ENCODE measurements at regions not wholly inside any gene's neighbourhood (a gene's known extent, or its start where the extent isn't known, plus 50 kb on each side); places are given as distances from the start of the nearest gene placed in this dataset.
A peak's percentile ranks its signal among the peaks of the same experiment; 100 is the strongest.
"Not testable (repeated sequence)": the region's sequence is repeated elsewhere in the genome, so short reads cannot be mapped to it uniquely, and the experiment has no call there.

DNA sequence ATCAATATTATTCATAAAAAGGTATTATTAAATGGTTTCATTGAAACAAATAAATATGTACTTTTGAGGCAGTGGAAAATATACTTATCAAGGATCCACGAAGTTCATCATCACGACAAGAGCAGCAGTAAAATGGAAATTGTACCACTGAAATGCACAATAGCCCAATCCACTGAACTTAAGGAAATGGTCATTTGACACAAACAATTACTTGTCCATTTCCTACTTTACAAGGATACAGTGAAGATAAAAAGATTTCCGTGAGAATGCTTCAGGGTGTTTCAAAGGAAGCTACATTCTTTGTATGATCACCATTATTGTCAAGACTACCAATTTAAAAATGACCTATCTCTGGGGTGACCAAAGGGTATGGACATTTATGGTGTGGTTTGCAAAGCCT, 210.3 kb downstream of the SYK start:
- peaks cover 27% of the 10 kb centered on the region for H3K36me3 Mint-ChIP-seq (ENCODE audit: low read depth)

DNA sequence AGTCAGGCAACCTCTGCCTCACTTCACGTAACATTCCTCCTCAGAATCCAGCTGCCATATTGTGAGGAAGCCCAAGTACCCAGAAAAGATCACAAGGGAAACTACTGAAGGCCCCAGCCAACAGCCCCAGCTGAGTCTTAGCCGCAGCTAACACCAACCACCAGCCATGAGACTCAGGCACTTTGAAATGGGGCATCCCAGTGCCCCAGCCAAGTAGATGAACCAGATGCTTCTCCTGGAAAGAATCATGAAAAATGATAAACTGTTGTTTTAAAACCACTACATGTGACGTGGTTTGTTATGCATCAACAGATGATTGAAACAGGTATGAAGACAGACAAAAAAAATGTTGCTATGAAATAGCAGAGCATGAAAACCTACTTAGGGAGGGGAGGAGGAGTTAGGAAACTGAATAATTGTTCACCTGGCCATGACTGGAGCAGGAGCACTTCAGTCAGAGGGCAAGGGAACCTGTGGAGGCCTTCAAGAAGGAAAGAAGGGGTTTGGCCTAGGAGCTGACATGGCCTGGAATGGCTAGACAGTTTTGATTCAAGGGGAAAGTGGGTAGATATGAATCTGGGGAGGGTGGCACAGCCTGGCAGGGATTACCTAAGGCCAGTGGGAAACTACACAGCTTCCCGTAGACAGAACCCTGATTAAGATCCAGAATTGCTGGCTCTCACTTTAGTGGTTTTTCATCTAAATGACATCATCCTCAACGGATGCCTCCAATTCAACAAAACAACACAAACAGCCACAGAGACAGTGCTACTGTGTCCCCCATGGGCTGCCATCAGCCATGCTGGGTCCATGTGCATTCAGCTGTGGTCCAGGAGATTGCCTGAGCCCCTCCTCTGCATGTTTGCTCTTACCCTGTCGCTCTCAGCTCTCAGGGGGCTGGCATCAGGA, 211.6 kb downstream of the SYK start:
- peaks cover 29% of the 10 kb centered on the region for H3K9me3 Mint-ChIP-seq
- H3K4me1 Mint-ChIP-seq (ENCODE audit: low read depth) = peaks cover 17% of the 10 kb centered on the region
- intact Hi-C loops (cut with micrococcal nuclease) = no loop called here
- peaks cover 38% of the 10 kb centered on the region for H3K36me3 Mint-ChIP-seq (ENCODE audit: low read depth)
- peak overlapping the region; percentile 58 for H3K27ac Mint-ChIP-seq
- H3K4me3 Mint-ChIP-seq (ENCODE audit: low read depth) = no peak overlapping the region
- H3K27me3 Mint-ChIP-seq (ENCODE audit: low read depth) = no peaks in the 10 kb centered on the region
- no peak for DNase-seq (ENCODE audit: low spot score)

More for the DNA sequence above, 210.3 kb downstream of the SYK start:
- Mint-ChIP-seq H3K9me3 (peaks cover 20% of the 10 kb centered on the region), H3K4me3 (ENCODE audit: low read depth) (no peak overlapping the region), H3K27ac (no peak overlapping the region), H3K27me3 (ENCODE audit: low read depth) (no peaks in the 10 kb centered on the region), H3K4me1 (ENCODE audit: low read depth) (peaks cover 12% of the 10 kb centered on the region)
- intact Hi-C loops (cut with micrococcal nuclease) = no loop called here
- DNase-seq (ENCODE audit: low spot score) = no peak

DNA sequence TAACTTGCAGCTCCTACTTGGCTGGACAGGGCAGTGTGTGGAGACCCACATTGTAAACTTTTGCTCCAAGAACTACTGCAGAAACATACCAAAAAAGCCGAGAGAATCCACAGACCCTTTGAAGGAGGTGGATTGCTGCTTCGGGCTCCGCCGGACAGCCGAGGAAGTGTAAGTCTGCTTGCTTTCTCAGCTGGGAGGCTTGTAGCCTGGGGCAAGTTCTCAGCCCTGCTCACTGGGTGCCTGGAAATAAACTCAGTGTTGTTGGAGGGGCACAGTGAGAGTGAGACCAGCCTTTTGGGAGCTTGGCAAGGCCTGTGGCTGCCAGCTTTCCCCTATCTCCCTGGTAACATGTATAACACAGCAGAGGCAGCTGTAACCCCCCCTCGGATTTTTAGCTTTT, 215.6 kb downstream of the SYK start:
- Mint-ChIP-seq H3K9me3 (peaks cover 66% of the 10 kb centered on the region), H3K36me3 (ENCODE audit: low read depth) (peaks cover 72% of the 10 kb centered on the region), H3K27ac (no peak overlapping the region), H3K27me3 (ENCODE audit: low read depth) (no peaks in the 10 kb centered on the region), H3K4me3 (ENCODE audit: low read depth) (no peak overlapping the region), H3K4me1 (ENCODE audit: low read depth) (peaks cover 40% of the 10 kb centered on the region)
- no peak for DNase-seq (ENCODE audit: low spot score)
- intact Hi-C loops (cut with micrococcal nuclease) = no loop called here

DNA sequence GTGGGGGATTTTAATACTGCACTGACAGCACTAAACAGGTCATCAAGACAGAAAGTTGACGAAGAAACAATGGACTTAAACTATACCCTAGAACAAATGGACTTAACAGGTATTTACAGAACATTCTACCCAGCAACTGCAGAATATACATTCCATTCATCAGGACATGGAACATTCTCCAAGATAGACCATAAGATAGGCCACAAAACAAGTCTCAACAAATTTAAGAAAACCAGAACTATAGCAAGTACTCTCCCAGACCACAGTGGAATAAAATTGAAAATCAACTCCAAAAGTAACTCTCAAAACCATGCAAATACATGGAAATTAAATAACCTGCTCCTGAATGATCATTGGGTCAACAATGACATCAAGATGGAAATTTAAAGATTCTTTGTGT, 218.3 kb downstream of the SYK start:
- H3K36me3 Mint-ChIP-seq (ENCODE audit: low read depth) = peaks cover 63% of the 10 kb centered on the region

DNA sequence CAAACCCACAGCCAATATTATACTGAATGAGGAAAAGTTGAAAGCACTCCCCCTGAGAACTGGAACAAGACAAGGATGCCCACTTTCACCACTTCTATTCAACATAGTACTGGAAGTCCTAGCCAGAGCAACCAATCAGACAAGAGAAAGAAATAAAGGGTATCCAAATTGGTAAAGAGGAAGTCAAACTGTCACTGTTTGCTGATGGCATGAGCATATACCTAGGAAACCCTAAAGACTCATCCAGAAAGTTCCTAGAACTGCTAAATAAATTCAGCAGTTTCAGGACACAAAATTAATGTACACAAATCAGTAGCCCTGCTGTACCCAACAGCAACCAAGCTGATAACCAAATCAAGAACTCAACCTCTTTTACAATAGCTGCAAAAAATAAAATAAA, 220.0 kb downstream of the SYK start:
- intact Hi-C loops (cut with micrococcal nuclease) = loop anchor here (5.0 kb wide), 1 partner anchor 54 kb away; no protein-coding TSS in a partner anchor
- Mint-ChIP-seq H3K27ac (peak overlapping the region; percentile 76), H3K9me3 (peaks cover 54% of the 10 kb centered on the region), H3K4me1 (ENCODE audit: low read depth) (peaks cover 44% of the 10 kb centered on the region), H3K4me3 (ENCODE audit: low read depth) (peak overlapping the region; percentile 73), H3K36me3 (ENCODE audit: low read depth) (peaks cover 57% of the 10 kb centered on the region)
- DNase-seq (ENCODE audit: low spot score); H3K27me3 Mint-ChIP-seq (ENCODE audit: low read depth): not testable (repeated sequence)

More for the DNA sequence above, 218.3 kb downstream of the SYK start:
- not testable (repeated sequence) for H3K27me3 Mint-ChIP-seq (ENCODE audit: low read depth); DNase-seq (ENCODE audit: low spot score)
- H3K9me3 Mint-ChIP-seq = peaks cover 59% of the 10 kb centered on the region
- H3K27ac Mint-ChIP-seq = peak overlapping the region; percentile 24
- intact Hi-C loops (cut with micrococcal nuclease) = loop anchor here (5.0 kb wide), 1 partner anchor 53 kb away; no protein-coding TSS in a partner anchor
- H3K4me3 Mint-ChIP-seq (ENCODE audit: low read depth) = peak overlapping the region; percentile 73
- H3K4me1 Mint-ChIP-seq (ENCODE audit: low read depth) = peaks cover 47% of the 10 kb centered on the region

DNA sequence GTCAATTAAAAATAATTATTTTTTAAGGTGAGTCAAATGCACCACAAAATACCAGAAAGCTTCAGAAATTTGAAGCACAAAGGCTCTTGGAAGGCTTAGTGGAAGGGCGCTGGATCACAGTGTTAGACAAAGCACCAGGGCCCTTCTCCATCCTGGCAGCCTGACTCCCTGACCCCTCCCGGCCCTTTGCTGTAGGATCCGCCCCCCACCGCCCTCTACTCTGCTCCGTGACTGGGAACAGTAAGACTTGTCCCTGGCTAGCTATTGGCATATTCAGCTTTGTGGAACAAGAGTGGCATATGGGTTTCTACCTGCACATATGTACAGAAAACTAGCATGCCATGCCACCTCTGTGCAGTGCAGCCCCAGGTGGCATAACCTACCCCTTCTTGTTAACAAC, 222.1 kb downstream of the SYK start:
- H3K27ac Mint-ChIP-seq = no peak overlapping the region
- DNase-seq (ENCODE audit: low spot score) = no peak
- H3K4me3 Mint-ChIP-seq (ENCODE audit: low read depth) = no peak overlapping the region
- H3K4me1 Mint-ChIP-seq (ENCODE audit: low read depth) = peaks cover 36% of the 10 kb centered on the region
- no peaks in the 10 kb centered on the region for H3K27me3 Mint-ChIP-seq (ENCODE audit: low read depth)
- peaks cover 37% of the 10 kb centered on the region for H3K9me3 Mint-ChIP-seq
- intact Hi-C loops (cut with micrococcal nuclease) = loop anchor here (5.0 kb wide), 1 partner anchor 56 kb away; no protein-coding TSS in a partner anchor
- H3K36me3 Mint-ChIP-seq (ENCODE audit: low read depth) = peaks cover 40% of the 10 kb centered on the region

DNA sequence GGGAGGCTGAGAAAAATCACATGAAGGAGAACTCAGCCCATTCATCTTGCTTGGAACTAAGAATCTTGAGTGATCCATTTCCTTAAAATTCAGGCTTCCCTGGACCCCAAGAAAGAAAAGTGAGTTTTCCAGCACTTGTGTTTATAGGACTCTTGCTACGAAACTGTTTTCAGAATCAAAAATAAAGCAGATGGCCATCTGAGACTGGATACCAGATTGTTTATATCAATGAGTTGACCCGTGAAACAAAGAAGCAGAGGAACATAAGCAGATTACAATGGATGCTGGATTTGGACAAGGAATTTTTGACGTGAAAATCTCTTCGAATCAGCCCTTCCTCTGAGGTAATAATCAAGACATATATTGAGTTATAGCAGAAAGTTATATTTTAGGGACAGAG, 223.2 kb downstream of the SYK start:
- Mint-ChIP-seq H3K27me3 (ENCODE audit: low read depth) (no peaks in the 10 kb centered on the region), H3K4me1 (ENCODE audit: low read depth) (peaks cover 35% of the 10 kb centered on the region), H3K27ac (no peak overlapping the region), H3K36me3 (ENCODE audit: low read depth) (peaks cover 29% of the 10 kb centered on the region), H3K4me3 (ENCODE audit: low read depth) (no peak overlapping the region), H3K9me3 (peaks cover 26% of the 10 kb centered on the region)
- DNase-seq (ENCODE audit: low spot score) = no peak
- intact Hi-C loops (cut with micrococcal nuclease) = loop anchor here (5.0 kb wide), 1 partner anchor 58 kb away; no protein-coding TSS in a partner anchor

DNA sequence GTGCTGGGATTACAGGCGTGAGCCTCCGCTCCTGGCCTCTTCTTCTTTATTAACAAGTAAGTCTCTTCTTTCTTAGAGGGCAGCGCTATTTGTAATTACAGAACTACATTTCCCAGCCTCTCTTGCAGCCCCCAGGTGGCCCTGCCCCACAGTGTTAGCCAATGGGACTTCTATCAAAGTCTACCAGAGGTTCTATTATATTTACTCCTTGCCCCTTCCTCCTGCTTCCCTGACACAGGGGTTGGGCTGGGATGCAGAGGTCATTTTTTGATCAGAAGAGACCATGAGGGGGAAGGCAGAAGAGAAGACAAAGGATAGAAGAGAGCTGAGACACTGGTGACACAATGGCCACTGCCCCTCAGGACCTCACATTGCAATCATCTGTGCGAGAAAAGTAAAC, 224.2 kb downstream of the SYK start:
- Mint-ChIP-seq H3K9me3 (peaks cover 19% of the 10 kb centered on the region), H3K27ac (no peak overlapping the region), H3K4me1 (ENCODE audit: low read depth) (peaks cover 28% of the 10 kb centered on the region), H3K27me3 (ENCODE audit: low read depth) (no peaks in the 10 kb centered on the region), H3K4me3 (ENCODE audit: low read depth) (no peak overlapping the region), H3K36me3 (ENCODE audit: low read depth) (peaks cover 20% of the 10 kb centered on the region)
- intact Hi-C loops (cut with micrococcal nuclease) = no loop called here
- DNase-seq (ENCODE audit: low spot score) = no peak

DNA sequence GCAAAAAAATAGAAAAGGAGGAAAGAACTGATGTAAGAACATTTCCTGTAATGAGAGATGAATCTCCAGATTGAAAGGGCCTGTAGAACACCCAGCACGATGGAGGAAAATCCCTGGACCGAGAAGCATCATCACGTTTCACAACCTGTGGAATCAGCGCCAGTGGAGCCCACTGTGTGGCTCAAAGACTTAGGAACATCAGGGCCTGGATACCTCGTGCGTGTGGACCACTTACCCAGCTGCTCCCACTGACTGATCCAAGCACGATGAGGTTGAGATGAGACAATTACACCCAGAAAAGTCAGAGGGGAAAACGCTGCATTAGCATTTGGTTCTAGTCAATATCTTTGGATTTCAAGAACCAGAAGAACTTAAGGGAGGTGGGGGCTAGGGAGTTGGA, 224.6 kb downstream of the SYK start:
- Mint-ChIP-seq H3K27me3 (ENCODE audit: low read depth) (no peaks in the 10 kb centered on the region), H3K9me3 (peaks cover 15% of the 10 kb centered on the region), H3K36me3 (ENCODE audit: low read depth) (peaks cover 16% of the 10 kb centered on the region), H3K4me1 (ENCODE audit: low read depth) (peaks cover 24% of the 10 kb centered on the region), H3K27ac (no peak overlapping the region), H3K4me3 (ENCODE audit: low read depth) (no peak overlapping the region)
- DNase-seq (ENCODE audit: low spot score) = no peak
- intact Hi-C loops (cut with micrococcal nuclease) = no loop called here

DNA sequence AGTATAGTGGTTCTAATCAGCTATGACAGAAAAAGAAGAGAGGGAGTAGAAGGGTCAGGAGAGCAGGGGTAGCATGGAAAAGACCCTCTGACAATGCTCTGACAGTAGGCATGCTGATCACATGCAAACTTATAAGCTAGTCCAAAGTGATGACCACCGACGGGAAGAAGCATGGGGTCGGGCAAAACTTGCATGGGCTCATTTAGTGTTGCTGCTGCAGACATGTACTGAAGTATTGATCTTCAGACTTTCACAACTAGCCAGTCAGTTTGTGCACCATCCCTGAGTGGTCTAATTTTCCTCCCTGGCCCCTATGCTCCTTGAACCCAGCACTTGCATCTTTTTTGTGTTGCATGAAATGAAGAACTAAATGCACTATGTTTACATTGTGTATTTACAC, 225.4 kb downstream of the SYK start:
- H3K4me3 Mint-ChIP-seq (ENCODE audit: low read depth) = no peak overlapping the region
- no peak overlapping the region for H3K27ac Mint-ChIP-seq
- intact Hi-C loops (cut with micrococcal nuclease) = no loop called here
- no peak for DNase-seq (ENCODE audit: low spot score)
- H3K4me1 Mint-ChIP-seq (ENCODE audit: low read depth) = peaks cover 16% of the 10 kb centered on the region
- H3K9me3 Mint-ChIP-seq = peaks cover 7% of the 10 kb centered on the region
- no peaks in the 10 kb centered on the region for H3K27me3 Mint-ChIP-seq (ENCODE audit: low read depth)
- H3K36me3 Mint-ChIP-seq (ENCODE audit: low read depth) = peaks cover 9% of the 10 kb centered on the region

DNA sequence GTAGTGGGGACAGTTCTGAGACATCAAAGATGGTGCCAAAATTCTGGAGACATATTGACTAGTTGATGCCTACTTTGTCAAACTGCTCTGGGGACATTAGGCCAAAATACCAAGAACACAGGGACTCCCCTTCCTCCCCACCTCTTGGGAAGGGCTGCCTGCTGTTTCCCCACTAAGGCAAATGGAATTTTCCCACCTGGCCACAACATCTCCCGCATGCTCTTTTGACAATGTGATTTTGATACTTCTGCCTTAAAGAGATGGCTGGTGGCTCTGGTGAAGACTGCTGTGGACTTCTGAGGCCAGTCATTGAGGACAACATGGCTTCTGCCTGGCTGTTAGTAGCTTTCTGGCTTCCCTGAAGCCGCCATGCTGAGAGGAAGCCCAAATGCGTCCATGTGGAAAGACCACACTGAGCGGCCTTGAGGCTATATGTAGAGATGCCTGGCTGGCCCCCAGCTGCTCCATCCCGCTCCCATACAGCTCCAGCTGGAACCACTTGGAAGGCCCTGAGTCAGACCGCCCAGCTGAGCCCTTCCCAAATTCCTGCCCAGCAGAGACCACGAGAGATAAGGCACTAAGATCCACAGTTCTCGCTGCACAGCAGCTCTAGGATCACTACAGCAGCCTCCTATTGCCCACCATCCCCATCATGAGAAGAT, 226.7 kb downstream of the SYK start:
- Mint-ChIP-seq H3K27me3 (ENCODE audit: low read depth) (no peaks in the 10 kb centered on the region), H3K9me3 (no peaks in the 10 kb centered on the region), H3K27ac (no peak overlapping the region), H3K4me1 (ENCODE audit: low read depth) (peaks cover 7% of the 10 kb centered on the region), H3K4me3 (ENCODE audit: low read depth) (no peak overlapping the region), H3K36me3 (ENCODE audit: low read depth) (no peaks in the 10 kb centered on the region)
- intact Hi-C loops (cut with micrococcal nuclease) = no loop called here
- DNase-seq (ENCODE audit: low spot score) = no peak

DNA sequence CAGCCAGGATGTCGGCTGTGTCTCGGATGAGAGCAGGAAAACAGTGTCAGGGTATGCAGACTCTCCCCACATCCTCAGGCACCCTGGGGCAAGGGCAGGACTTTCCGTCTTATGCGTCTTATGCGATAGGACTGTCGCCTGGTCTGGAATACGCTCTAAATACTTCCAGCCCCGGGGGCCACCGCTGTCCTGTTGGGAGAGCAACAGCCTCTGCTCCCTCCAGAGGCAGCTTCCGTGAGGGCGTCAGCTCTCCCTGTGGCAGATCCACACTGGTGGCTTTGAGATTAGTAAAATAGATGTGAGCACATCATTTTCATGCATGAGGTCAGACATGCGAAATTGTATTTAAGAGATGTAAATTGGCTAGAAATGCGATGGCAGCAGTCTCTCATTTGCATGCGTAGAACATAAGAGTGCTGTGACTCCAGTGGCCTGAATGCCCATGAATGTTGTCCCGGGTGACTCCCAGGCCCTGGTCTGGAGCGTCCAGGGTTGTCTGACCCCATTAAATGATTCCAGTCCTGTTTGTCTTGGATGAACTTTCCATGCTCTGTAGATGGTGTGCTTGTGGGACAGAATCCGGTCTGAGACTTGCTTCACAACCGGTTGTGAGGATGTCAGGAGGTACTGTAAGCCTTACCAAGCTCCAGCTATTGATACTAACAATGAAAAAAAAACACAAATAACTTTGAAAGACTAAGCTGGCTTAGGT, 228.2 kb downstream of the SYK start:
- Mint-ChIP-seq H3K4me3 (ENCODE audit: low read depth) (no peak overlapping the region), H3K36me3 (ENCODE audit: low read depth) (no peaks in the 10 kb centered on the region), H3K9me3 (no peaks in the 10 kb centered on the region), H3K27ac (no peak overlapping the region), H3K4me1 (ENCODE audit: low read depth) (peaks cover 4% of the 10 kb centered on the region), H3K27me3 (ENCODE audit: low read depth) (no peaks in the 10 kb centered on the region)
- no peak for DNase-seq (ENCODE audit: low spot score)
- intact Hi-C loops (cut with micrococcal nuclease) = loop anchor here (10.0 kb wide), 2 partner anchors 655 to 685 kb away; no protein-coding TSS in a partner anchor

All from activated T-helper 2 cell treated with anti-CD3 and anti-CD28 coated beads, Interferon-gamma antibody, Interleukin-2, Interleukin-4, amounts not matched to agents 10 μg/mL and 5 μg/mL and 100 μg/mL, durations not matched to agents 14 hours and 24 hours and 36 hours (primary cell).